ENCODE measurements at regions not wholly inside any gene's neighbourhood (a gene's known extent, or its start where the extent isn't known, plus 50 kb on each side); places are given as distances from the start of the nearest gene placed in this dataset.

- TF ChIP-seq, protein P1, sequence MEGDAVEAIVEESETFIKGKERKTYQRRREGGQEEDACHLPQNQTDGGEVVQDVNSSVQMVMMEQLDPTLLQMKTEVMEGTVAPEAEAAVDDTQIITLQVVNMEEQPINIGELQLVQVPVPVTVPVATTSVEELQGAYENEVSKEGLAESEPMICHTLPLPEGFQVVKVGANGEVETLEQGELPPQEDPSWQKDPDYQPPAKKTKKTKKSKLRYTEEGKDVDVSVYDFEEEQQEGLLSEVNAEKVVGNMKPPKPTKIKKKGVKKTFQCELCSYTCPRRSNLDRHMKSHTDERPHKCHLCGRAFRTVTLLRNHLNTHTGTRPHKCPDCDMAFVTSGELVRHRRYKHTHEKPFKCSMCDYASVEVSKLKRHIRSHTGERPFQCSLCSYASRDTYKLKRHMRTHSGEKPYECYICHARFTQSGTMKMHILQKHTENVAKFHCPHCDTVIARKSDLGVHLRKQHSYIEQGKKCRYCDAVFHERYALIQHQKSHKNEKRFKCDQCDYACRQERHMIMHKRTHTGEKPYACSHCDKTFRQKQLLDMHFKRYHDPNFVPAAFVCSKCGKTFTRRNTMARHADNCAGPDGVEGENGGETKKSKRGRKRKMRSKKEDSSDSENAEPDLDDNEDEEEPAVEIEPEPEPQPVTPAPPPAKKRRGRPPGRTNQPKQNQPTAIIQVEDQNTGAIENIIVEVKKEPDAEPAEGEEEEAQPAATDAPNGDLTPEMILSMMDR (IDR thresholded peaks at IDR 0.05) = no peak
- TF ChIP-seq POLR2A (IDR thresholded peaks at IDR 0.05) = no peak
Observed at GRCh38 chr12:60231976-60232907, 636.4 kb downstream of the SLC16A7 start.
